A549 (cell line): ENCODE measurements at regions not wholly inside any gene's neighbourhood (a gene's known extent, or its start where the extent isn't known, plus 50 kb on each side); places are given as distances from the start of the nearest gene placed in this dataset.

Source experiments
- BHLHE40 ChIP-seq: IDR thresholded peaks from 2 replicates; pipeline ENCODE4 v1.6.1; 2012; ENCODE audit warnings: low read depth, low read length, inconsistent platforms
- CBX8 ChIP-seq: fragments of 200-600 bp; sonication (generic); IDR thresholded peaks from 2 replicates; pipeline ENCODE4 v1.6.1; 2016
- CHD2 ChIP-seq: fragments of 150-350 bp; IDR thresholded peaks from 2 replicates; pipeline ENCODE4 v1.6.1; 2014; ENCODE audit warnings: low read length; ENCODE audit not compliant: partially characterized antibody
- CTCF ChIP-seq: fragments of >200 bp; sonication (Bioruptor Twin); formaldehyde crosslinking; IDR thresholded peaks from 3 replicates; pipeline ENCODE4 v1.5.1; 2016
- POLR2A ChIP-seq: IDR thresholded peaks from 2 replicates; pipeline ENCODE4 v1.6.1; 2012; ENCODE audit warnings: mild to moderate bottlenecking, low read length
- POLR2AphosphoS2 ChIP-seq: conservative IDR thresholded peaks from 2 replicates; pipeline ENCODE4 v1.6.1; 2012; ENCODE audit warnings: low read length, improper control_type of control experiment, inconsistent platforms
- SMC3 ChIP-seq: fragments of >200 bp; sonication (Bioruptor Twin); formaldehyde crosslinking; IDR thresholded peaks from 3 replicates; pipeline ENCODE4 v1.6.1; 2018; ENCODE audit warnings: inconsistent platforms
- ZSCAN20 ChIP-seq: fragments of 250-450 bp; sonication (Bioruptor Pico); IDR thresholded peaks from 2 replicates; pipeline ENCODE4 v1.8.0; 2022; ENCODE audit warnings: mild to moderate bottlenecking, moderate library complexity

GRCh38 chr10:3635211-3635671 lies 149.8 kb downstream of the KLF6 start:
- TF ChIP-seq POLR2A, result no peak
- TF ChIP-seq CTCF, result no peak
- no peak for TF ChIP-seq CBX8
- TF ChIP-seq POLR2AphosphoS2, result no peak
- no peak for TF ChIP-seq CHD2
- TF ChIP-seq SMC3, result no peak
- TF ChIP-seq ZSCAN20, result no peak
- no peak for TF ChIP-seq BHLHE40
